ENCODE measurements at regions not wholly inside any gene's neighbourhood (a gene's known extent, or its start where the extent isn't known, plus 50 kb on each side); places are given as distances from the start of the nearest gene placed in this dataset.
A peak's percentile ranks its signal among the peaks of the same experiment; 100 is the strongest.

- no peak overlapping the region for H3K4me3 ChIP-seq
- DNase-seq (no peak), ATAC-seq (no peak)
- no peaks in the 10 kb centered on the region for H3K27me3 ChIP-seq
- H3K36me3 ChIP-seq: no peaks in the 10 kb centered on the region
- 39% methylated on average over 5 of the region's 5 CpGs for WGBS (ENCODE audit: insufficient coverage, low coverage, low lambda C conversion rate, missing lambda C conversion rate)
- no peak for TF ChIP-seq CTCF (IDR thresholded peaks at IDR 0.05)
- TF ChIP-seq POLR2A (IDR thresholded peaks at IDR 0.05): no peak
- H3K4me1 ChIP-seq: no peaks in the 10 kb centered on the region
- intact Hi-C loops (cut with DNase I): no loop called here
- H3K27ac ChIP-seq: no peak overlapping the region
- H3K9me3 ChIP-seq: no peaks in the 10 kb centered on the region
Measured at GRCh38 chr1:239536165-239536849, 149.9 kb downstream of the CHRM3 start.

GRCh38 chr1:239537795-239538194 lies 151.4 kb downstream of the CHRM3 start:
- H3K9me3 ChIP-seq: no peaks in the 10 kb centered on the region
- DNase-seq (no peak), ATAC-seq (no peak)
- TF ChIP-seq CTCF (IDR thresholded peaks at IDR 0.05) (no peak), POLR2A (IDR thresholded peaks at IDR 0.05) (no peak)
- WGBS (ENCODE audit: insufficient coverage, low coverage, low lambda C conversion rate, missing lambda C conversion rate): 52% methylated on average over 3 of the region's 3 CpGs
- no peaks in the 10 kb centered on the region for H3K27me3 ChIP-seq
- intact Hi-C loops (cut with DNase I): no loop called here
- no peak overlapping the region for H3K4me3 ChIP-seq
- no peak overlapping the region for H3K27ac ChIP-seq
- H3K36me3 ChIP-seq: no peaks in the 10 kb centered on the region
- no peaks in the 10 kb centered on the region for H3K4me1 ChIP-seq

- Histone ChIP-seq H3K9me3 (no peaks in the 10 kb centered on the region), H3K4me1 (no peaks in the 10 kb centered on the region), H3K4me3 (no peak overlapping the region), H3K36me3 (no peaks in the 10 kb centered on the region), H3K27ac (no peak overlapping the region), H3K27me3 (no peaks in the 10 kb centered on the region)
- no peak for TF ChIP-seq CTCF (IDR thresholded peaks at IDR 0.05)
- TF ChIP-seq POLR2A (IDR thresholded peaks at IDR 0.05): no peak
- intact Hi-C loops (cut with DNase I): no loop called here
- DNase-seq (no peak), ATAC-seq (peak in 2 of 4 donors; percentile 18 to 32)
- 25% methylated on average over 2 of the region's 2 CpGs for WGBS (ENCODE audit: insufficient coverage, low coverage, low lambda C conversion rate, missing lambda C conversion rate)
Measured at GRCh38 chr1:239538239-239538988, 152.0 kb downstream of the CHRM3 start.

GRCh38 chr1:239539051-239539450 lies 152.7 kb downstream of the CHRM3 start:
- Histone ChIP-seq H3K36me3 (no peaks in the 10 kb centered on the region), H3K27me3 (no peaks in the 10 kb centered on the region), H3K4me1 (no peaks in the 10 kb centered on the region), H3K4me3 (no peak overlapping the region), H3K27ac (no peak overlapping the region), H3K9me3 (no peaks in the 10 kb centered on the region)
- ATAC-seq (no peak), DNase-seq (no peak)
- intact Hi-C loops (cut with DNase I): no loop called here
- TF ChIP-seq CTCF (IDR thresholded peaks at IDR 0.05) (no peak), POLR2A (IDR thresholded peaks at IDR 0.05) (no peak)
- WGBS (ENCODE audit: insufficient coverage, low coverage, low lambda C conversion rate, missing lambda C conversion rate): 68% methylated on average over 2 of the region's 2 CpGs

Measured in right lobe of liver (tissue), 6 donors.